ENCODE measurements at regions not wholly inside any gene's neighbourhood (a gene's known extent, or its start where the extent isn't known, plus 50 kb on each side); places are given as distances from the start of the nearest gene placed in this dataset.

- DNase-seq (ENCODE audit: extremely low read depth in 1 of 4, low spot score in 3 of 4) (no peak), ATAC-seq (no peak), FAIRE-seq (no peak)
- POLR2A ChIA-PET, result no interaction called here
- H3K9me1 ChIP-seq (ENCODE audit: control insufficient read depth, insufficient read depth, low read length), result no peaks in the 10 kb centered on the region
- H3K36me3 ChIP-seq (ENCODE audit: control insufficient read depth, insufficient read depth, low read length), result no peaks in the 10 kb centered on the region
- no peaks in the 10 kb centered on the region for H3K79me2 ChIP-seq (ENCODE audit: control insufficient read depth, insufficient read depth, low read length)
- H3K27me3 ChIP-seq (ENCODE audit: control insufficient read depth in 2 of 2, insufficient read depth in 2 of 2, low read length in 2 of 2), result no peaks in the 10 kb centered on the region
- H3K4me2 ChIP-seq (ENCODE audit: insufficient read depth, low read length), result no peak overlapping the region
- CTCF ChIA-PET (ENCODE audit: low intra/inter-chr PET ratio), result no interaction called here
- H3K27ac ChIP-seq (ENCODE audit: extremely low read depth, low read depth, low read length), result no peak overlapping the region
- intact Hi-C loops (cut with micrococcal nuclease) (no loop called here), in situ Hi-C loops (cut with MboI) (no loop called here)
- 0% methylated on average over 4 of the region's 4 CpGs for WGBS (ENCODE audit: insufficient coverage, low coverage, missing lambda C conversion rate)
- no peaks in the 10 kb centered on the region for H3K9me3 ChIP-seq (replicated peaks; ENCODE audit: control insufficient read depth, insufficient read depth, low read depth, low read length)
- no peaks in the 10 kb centered on the region for H4K20me1 ChIP-seq (replicated peaks; ENCODE audit: control insufficient read depth, insufficient read depth, low read length)
- no peak overlapping the region for H2AFZ ChIP-seq (ENCODE audit: low read depth, low read length)
- no TSS peak for BruUV-seq (replicated peaks)
- TF ChIP-seq CREB5 (CRISPR knock-in tag; IDR thresholded peaks at IDR 0.05), result no peak
- no peak for TF ChIP-seq ZNF232 (CRISPR knock-in tag; IDR thresholded peaks at IDR 0.05)
- no peak for TF ChIP-seq CXXC5 (CRISPR knock-in tag; IDR thresholded peaks at IDR 0.05)
- no peak for TF ChIP-seq ZFP30 (CRISPR knock-in tag; IDR thresholded peaks at IDR 0.05; ENCODE audit: borderline replicate concordance)
- TF ChIP-seq PPARD (CRISPR knock-in tag; IDR thresholded peaks at IDR 0.05), result no peak
- no peak overlapping the region for H3K9ac ChIP-seq (ENCODE audit: insufficient read depth in 1 of 2, low read depth in 2 of 2, low read length in 2 of 2)
- no peaks in the 10 kb centered on the region for H3K4me1 ChIP-seq (replicated peaks in 1 of 2; ENCODE audit: control insufficient read depth in 2 of 2, insufficient read depth in 2 of 2, low read length in 2 of 2)
- H3K4me3 ChIP-seq, result no peak overlapping the region
These were observed 78.8 kb upstream of the FAT4 start for GRCh38 chr4:125235971-125236370.

- ChIA-PET POLR2A (no interaction called here), CTCF (ENCODE audit: low intra/inter-chr PET ratio) (no interaction called here)
- no peaks in the 10 kb centered on the region for H3K36me3 ChIP-seq (ENCODE audit: control insufficient read depth, insufficient read depth, low read length)
- H3K9me1 ChIP-seq (ENCODE audit: control insufficient read depth, insufficient read depth, low read length), result no peaks in the 10 kb centered on the region
- no peaks in the 10 kb centered on the region for H3K4me1 ChIP-seq (replicated peaks in 1 of 2; ENCODE audit: control insufficient read depth in 2 of 2, insufficient read depth in 2 of 2, low read length in 2 of 2)
- H3K4me2 ChIP-seq (ENCODE audit: insufficient read depth, low read length), result no peak overlapping the region
- H3K9me3 ChIP-seq (replicated peaks; ENCODE audit: control insufficient read depth, insufficient read depth, low read depth, low read length), result no peaks in the 10 kb centered on the region
- BruUV-seq (replicated peaks), result no TSS peak
- intact Hi-C loops (cut with micrococcal nuclease), result no loop called here
- no peak overlapping the region for H2AFZ ChIP-seq (ENCODE audit: low read depth, low read length)
- no peak overlapping the region for H3K4me3 ChIP-seq
- in situ Hi-C loops (cut with MboI), result no loop called here
- no peak overlapping the region for H3K9ac ChIP-seq (ENCODE audit: insufficient read depth in 1 of 2, low read depth in 2 of 2, low read length in 2 of 2)
- H3K27ac ChIP-seq (ENCODE audit: extremely low read depth, low read depth, low read length), result no peak overlapping the region
- TF ChIP-seq ID3 (CRISPR knock-in tag; IDR thresholded peaks at IDR 0.05) (no peak), ID3 (tag; IDR thresholded peaks at IDR 0.05) (no peak), POU5F1 (IDR thresholded peaks at IDR 0.05; ENCODE audit: borderline replicate concordance, low read depth, low read length, partially characterized antibody) (no peak), ZFP30 (CRISPR knock-in tag; IDR thresholded peaks at IDR 0.05; ENCODE audit: borderline replicate concordance) (no peak), CTCFL (IDR thresholded peaks at IDR 0.05; ENCODE audit: borderline replicate concordance, insufficient read depth, low read depth, low read length, poor library complexity, severe bottlenecking) (no peak)
- no peaks in the 10 kb centered on the region for H3K27me3 ChIP-seq (ENCODE audit: control insufficient read depth in 2 of 2, insufficient read depth in 2 of 2, low read length in 2 of 2)
- no peaks in the 10 kb centered on the region for H4K20me1 ChIP-seq (replicated peaks; ENCODE audit: control insufficient read depth, insufficient read depth, low read length)
- ATAC-seq, result no peak
- peak; percentile 11 for FAIRE-seq
- 0% methylated on average over 1 of the region's 1 CpG for WGBS (ENCODE audit: insufficient coverage, low coverage, missing lambda C conversion rate)
- DNase-seq (ENCODE audit: extremely low read depth in 1 of 4, low spot score in 3 of 4), result no peak
- no peaks in the 10 kb centered on the region for H3K79me2 ChIP-seq (ENCODE audit: control insufficient read depth, insufficient read depth, low read length)
These were observed 83.1 kb upstream of the FAT4 start for GRCh38 chr4:125231661-125232060.
